ENCODE measurements at regions not wholly inside any gene's neighbourhood (a gene's known extent, or its start where the extent isn't known, plus 50 kb on each side); places are given as distances from the start of the nearest gene placed in this dataset.

GRCh38 chr2:147621656-147622197 is 223.1 kb upstream of the ACVR2A start:
- H3K27ac ChIP-seq (replicated peaks), result no peak overlapping the region
- no peak overlapping the region for H3K4me3 ChIP-seq (replicated peaks; ENCODE audit: insufficient read depth, low read length)
- TF ChIP-seq SPI1 (IDR thresholded peaks at IDR 0.05; ENCODE audit: borderline replicate concordance, low read depth), result no peak
- no peak for TF ChIP-seq CTCF (IDR thresholded peaks at IDR 0.05; ENCODE audit: insufficient read depth, low read length)
- TF ChIP-seq GABPA (IDR thresholded peaks at IDR 0.05; ENCODE audit: low read depth), result no peak
- no peak for TF ChIP-seq POLR2AphosphoS5 (IDR thresholded peaks at IDR 0.05; ENCODE audit: low read depth)
- no peak for TF ChIP-seq REST (IDR thresholded peaks at IDR 0.05; ENCODE audit: insufficient replicate concordance, low read depth)
- no peaks in the 10 kb centered on the region for H3K27me3 ChIP-seq (ENCODE audit: insufficient read depth, poor library complexity, severe bottlenecking)
- DNase-seq (ENCODE audit: low read depth in 1 of 2, low spot score in 1 of 2), result no peak

- TF ChIP-seq SPI1 (IDR thresholded peaks at IDR 0.05; ENCODE audit: borderline replicate concordance, low read depth), result no peak
- TF ChIP-seq POLR2AphosphoS5 (IDR thresholded peaks at IDR 0.05; ENCODE audit: low read depth), result no peak
- no peak for TF ChIP-seq GABPA (IDR thresholded peaks at IDR 0.05; ENCODE audit: low read depth)
- no peak for TF ChIP-seq REST (IDR thresholded peaks at IDR 0.05; ENCODE audit: insufficient replicate concordance, low read depth)
- no peak for TF ChIP-seq CTCF (IDR thresholded peaks at IDR 0.05; ENCODE audit: insufficient read depth, low read length)
- H3K27ac ChIP-seq (replicated peaks), result no peak overlapping the region
- DNase-seq (ENCODE audit: low read depth in 1 of 2, low spot score in 1 of 2), result no peak
Observed at GRCh38 chr2:147619808-147620207, 225.0 kb upstream of the ACVR2A start.

GRCh38 chr2:147615726-147616125 is 229.1 kb upstream of the ACVR2A start:
- no peak for TF ChIP-seq CTCF (IDR thresholded peaks at IDR 0.05; ENCODE audit: insufficient read depth, low read length)
- no peak for TF ChIP-seq SPI1 (IDR thresholded peaks at IDR 0.05; ENCODE audit: borderline replicate concordance, low read depth)
- TF ChIP-seq REST (IDR thresholded peaks at IDR 0.05; ENCODE audit: insufficient replicate concordance, low read depth), result no peak
- no peak for TF ChIP-seq GABPA (IDR thresholded peaks at IDR 0.05; ENCODE audit: low read depth)
- TF ChIP-seq POLR2AphosphoS5 (IDR thresholded peaks at IDR 0.05; ENCODE audit: low read depth), result no peak

More at GRCh38 chr2:147619808-147620207, 225.0 kb upstream of the ACVR2A start:
- Histone ChIP-seq H3K27me3 (ENCODE audit: insufficient read depth, poor library complexity, severe bottlenecking) (no peaks in the 10 kb centered on the region), H3K4me3 (replicated peaks; ENCODE audit: insufficient read depth, low read length) (no peak overlapping the region)

More at GRCh38 chr2:147615726-147616125, 229.1 kb upstream of the ACVR2A start:
- Histone ChIP-seq H3K27me3 (ENCODE audit: insufficient read depth, poor library complexity, severe bottlenecking) (no peaks in the 10 kb centered on the region), H3K27ac (replicated peaks) (no peak overlapping the region), H3K4me3 (replicated peaks; ENCODE audit: insufficient read depth, low read length) (no peak overlapping the region)
- no peak for DNase-seq (ENCODE audit: low read depth in 1 of 2, low spot score in 1 of 2)

Measured in HL-60 (cell line).